ENCODE measurements at regions not wholly inside any gene's neighbourhood (a gene's known extent, or its start where the extent isn't known, plus 50 kb on each side); places are given as distances from the start of the nearest gene placed in this dataset.

DNA sequence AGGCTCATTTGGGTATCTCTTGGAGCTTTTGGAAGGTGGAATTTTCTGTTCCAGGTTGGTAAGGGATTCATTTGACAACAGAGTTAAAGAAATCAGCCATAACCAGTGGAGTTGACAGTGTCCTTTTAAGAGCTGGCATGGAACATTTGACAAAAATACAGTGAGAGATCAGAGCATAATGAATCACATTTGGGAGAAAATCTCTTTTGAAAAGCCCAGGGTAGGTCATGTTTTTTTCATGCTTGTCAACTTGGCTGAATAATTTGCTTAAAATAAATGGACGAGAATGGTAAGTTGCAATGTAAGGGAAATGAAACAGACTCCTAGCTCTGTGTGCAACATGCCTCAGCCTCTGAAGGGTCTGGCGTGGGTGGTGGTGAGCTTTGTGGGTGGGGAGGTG is 235.3 kb upstream of the N4BP1 start:
- Histone ChIP-seq H3K27ac (ENCODE audit: low read depth in 1 of 2, low read length in 2 of 2) (no peak overlapping the region), H3K4me3 (ENCODE audit: low read length in 2 of 2) (no peak overlapping the region), H3K9me3 (ENCODE audit: control insufficient read depth, low read length) (peaks cover 3% of the 10 kb centered on the region), H3K4me1 (ENCODE audit: control insufficient read depth in 1 of 2, insufficient read depth in 2 of 2, low read length in 2 of 2) (no peaks in the 10 kb centered on the region), H3K27me3 (ENCODE audit: control insufficient read depth in 1 of 2, insufficient read depth in 2 of 2, low read length in 1 of 2) (no peaks in the 10 kb centered on the region), H3K36me3 (ENCODE audit: control insufficient read depth in 1 of 2, insufficient read depth in 2 of 2, low read length in 1 of 2) (no peaks in the 10 kb centered on the region)
- no peak for ATAC-seq (ENCODE audit: low FRiP score)
- DNase-seq, result no peak
- intact Hi-C loops (cut with DNase I), result no loop called here
- 34 to 39% methylated on average over 2 of the region's 2 CpGs for WGBS, 2 donors

DNA sequence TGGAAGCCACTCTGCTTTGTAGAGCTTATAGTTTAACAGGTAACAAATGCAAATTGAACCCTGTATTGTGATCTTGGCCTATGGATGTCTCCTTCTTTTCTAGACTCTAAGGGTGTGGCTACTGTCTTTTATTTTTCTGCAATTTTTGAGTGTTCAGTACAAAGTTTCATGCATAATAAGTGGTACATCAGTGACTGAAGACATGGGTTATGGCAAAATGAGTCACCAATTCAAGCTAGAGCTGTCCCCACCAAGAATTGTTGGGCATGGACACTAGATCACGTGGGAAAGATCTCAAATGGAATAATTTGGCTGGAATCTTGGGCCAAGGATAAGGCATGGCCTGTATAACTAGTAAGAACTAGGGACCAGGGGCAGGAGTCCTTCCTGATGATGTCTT is 228.4 kb upstream of the N4BP1 start:
- 44 to 47% methylated on average over 1 of the region's 1 CpG for WGBS, 2 donors

DNA sequence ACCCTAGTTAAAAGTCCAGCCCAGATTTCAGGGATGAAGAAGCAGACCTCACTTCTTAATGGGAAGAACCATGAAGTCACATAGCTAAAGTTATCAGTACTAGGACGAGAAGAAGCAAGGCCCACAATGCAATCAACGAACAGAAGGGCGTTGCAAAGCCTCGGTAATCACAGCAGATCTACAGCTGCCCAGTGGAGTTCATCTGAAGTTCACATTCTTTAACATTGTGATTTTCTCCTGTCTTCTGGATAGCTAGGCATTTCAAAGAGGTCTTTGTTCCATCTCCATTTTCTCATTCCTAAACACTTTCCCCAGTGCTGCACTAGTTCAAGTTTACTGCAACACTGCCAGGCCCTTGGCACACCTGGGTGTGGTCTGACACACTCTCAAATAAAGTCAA is 226.7 kb upstream of the N4BP1 start:
- no peaks in the 10 kb centered on the region for H3K36me3 ChIP-seq (ENCODE audit: control insufficient read depth in 1 of 2, insufficient read depth in 2 of 2, low read length in 1 of 2)
- no peak overlapping the region for H3K4me3 ChIP-seq (ENCODE audit: low read length in 2 of 2)
- intact Hi-C loops (cut with DNase I), result no loop called here
- H3K9me3 ChIP-seq (ENCODE audit: control insufficient read depth, low read length), result peaks cover 1% of the 10 kb centered on the region
- ATAC-seq (ENCODE audit: low FRiP score) (no peak), DNase-seq (no peak)
- H3K27me3 ChIP-seq (ENCODE audit: control insufficient read depth in 1 of 2, insufficient read depth in 2 of 2, low read length in 1 of 2), result no peaks in the 10 kb centered on the region
- H3K27ac ChIP-seq (ENCODE audit: low read depth in 1 of 2, low read length in 2 of 2), result no peak overlapping the region
- WGBS, 2 donors, result 57 to 58% methylated on average over 4 of the region's 4 CpGs
- no peaks in the 10 kb centered on the region for H3K4me1 ChIP-seq (ENCODE audit: control insufficient read depth in 1 of 2, insufficient read depth in 2 of 2, low read length in 2 of 2)

More for the DNA sequence above, 228.4 kb upstream of the N4BP1 start:
- H3K4me1 ChIP-seq (ENCODE audit: control insufficient read depth in 1 of 2, insufficient read depth in 2 of 2, low read length in 2 of 2), result no peaks in the 10 kb centered on the region
- H3K9me3 ChIP-seq (ENCODE audit: control insufficient read depth, low read length), result peaks cover 1% of the 10 kb centered on the region
- intact Hi-C loops (cut with DNase I), result no loop called here
- DNase-seq (no peak), ATAC-seq (ENCODE audit: low FRiP score) (no peak)
- H3K36me3 ChIP-seq (ENCODE audit: control insufficient read depth in 1 of 2, insufficient read depth in 2 of 2, low read length in 1 of 2), result no peaks in the 10 kb centered on the region
- no peaks in the 10 kb centered on the region for H3K27me3 ChIP-seq (ENCODE audit: control insufficient read depth in 1 of 2, insufficient read depth in 2 of 2, low read length in 1 of 2)
- H3K27ac ChIP-seq (ENCODE audit: low read depth in 1 of 2, low read length in 2 of 2), result no peak overlapping the region
- no peak overlapping the region for H3K4me3 ChIP-seq (ENCODE audit: low read length in 2 of 2)

DNA sequence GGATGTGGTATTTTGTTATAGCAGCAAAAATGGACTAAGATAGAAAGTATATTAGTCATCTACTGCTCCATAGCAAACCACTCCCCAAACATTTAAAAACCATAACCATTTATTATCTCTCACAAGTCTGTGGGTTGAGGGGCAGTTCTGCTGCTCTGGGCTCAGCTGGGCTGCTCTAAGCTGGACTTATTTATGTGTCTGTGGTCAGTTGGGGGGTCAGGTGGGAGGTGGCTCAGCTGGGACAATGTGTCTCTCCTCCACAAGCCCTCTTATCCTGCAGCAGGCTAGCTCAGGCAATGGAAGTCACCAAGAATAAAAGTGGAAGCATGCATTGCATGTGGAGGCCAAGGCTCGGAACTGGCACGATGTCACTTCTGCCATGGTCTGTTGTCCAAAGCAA is 226.1 kb upstream of the N4BP1 start:
- Histone ChIP-seq H3K27me3 (ENCODE audit: control insufficient read depth in 1 of 2, insufficient read depth in 2 of 2, low read length in 1 of 2) (no peaks in the 10 kb centered on the region), H3K36me3 (ENCODE audit: control insufficient read depth in 1 of 2, insufficient read depth in 2 of 2, low read length in 1 of 2) (no peaks in the 10 kb centered on the region), H3K4me1 (ENCODE audit: control insufficient read depth in 1 of 2, insufficient read depth in 2 of 2, low read length in 2 of 2) (no peaks in the 10 kb centered on the region), H3K27ac (ENCODE audit: low read depth in 1 of 2, low read length in 2 of 2) (no peak overlapping the region), H3K4me3 (ENCODE audit: low read length in 2 of 2) (no peak overlapping the region), H3K9me3 (ENCODE audit: control insufficient read depth, low read length) (peaks cover 1% of the 10 kb centered on the region)
- ATAC-seq (ENCODE audit: low FRiP score) (no peak), DNase-seq (no peak)
- 88 to 91% methylated on average over 2 of the region's 2 CpGs for WGBS, 2 donors
- intact Hi-C loops (cut with DNase I), result no loop called here

DNA sequence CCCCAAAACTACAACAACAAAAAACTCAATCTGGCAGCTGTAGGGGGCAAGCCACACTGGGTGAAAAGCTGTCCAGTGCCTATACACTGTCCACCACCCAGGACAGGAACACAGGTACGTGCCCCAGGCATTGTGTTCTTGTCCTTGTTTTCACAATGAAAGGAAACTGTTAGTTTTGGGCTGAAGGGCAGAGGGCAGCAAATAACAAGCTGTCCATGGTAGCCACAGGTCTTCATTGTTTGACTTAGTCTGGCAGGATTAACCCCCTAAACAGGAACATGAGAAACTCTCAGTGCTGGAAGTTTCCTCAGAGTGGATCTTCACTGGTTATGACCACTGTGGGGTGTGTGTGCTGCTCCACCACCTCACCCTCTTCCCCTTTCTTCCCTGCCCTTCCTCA is 224.6 kb upstream of the N4BP1 start:
- DNase-seq, result no peak
- Histone ChIP-seq H3K4me1 (ENCODE audit: control insufficient read depth in 1 of 2, insufficient read depth in 2 of 2, low read length in 2 of 2) (no peaks in the 10 kb centered on the region), H3K36me3 (ENCODE audit: control insufficient read depth in 1 of 2, insufficient read depth in 2 of 2, low read length in 1 of 2) (no peaks in the 10 kb centered on the region), H3K9me3 (ENCODE audit: control insufficient read depth, low read length) (peaks cover 1% of the 10 kb centered on the region), H3K4me3 (ENCODE audit: low read length in 2 of 2) (no peak overlapping the region), H3K27ac (ENCODE audit: low read depth in 1 of 2, low read length in 2 of 2) (no peak overlapping the region), H3K27me3 (ENCODE audit: control insufficient read depth in 1 of 2, insufficient read depth in 2 of 2, low read length in 1 of 2) (no peaks in the 10 kb centered on the region)
- intact Hi-C loops (cut with DNase I), result no loop called here
- 8 to 31% methylated on average over 1 of the region's 1 CpG for WGBS, 2 donors
- ATAC-seq (ENCODE audit: low FRiP score), result no peak

DNA sequence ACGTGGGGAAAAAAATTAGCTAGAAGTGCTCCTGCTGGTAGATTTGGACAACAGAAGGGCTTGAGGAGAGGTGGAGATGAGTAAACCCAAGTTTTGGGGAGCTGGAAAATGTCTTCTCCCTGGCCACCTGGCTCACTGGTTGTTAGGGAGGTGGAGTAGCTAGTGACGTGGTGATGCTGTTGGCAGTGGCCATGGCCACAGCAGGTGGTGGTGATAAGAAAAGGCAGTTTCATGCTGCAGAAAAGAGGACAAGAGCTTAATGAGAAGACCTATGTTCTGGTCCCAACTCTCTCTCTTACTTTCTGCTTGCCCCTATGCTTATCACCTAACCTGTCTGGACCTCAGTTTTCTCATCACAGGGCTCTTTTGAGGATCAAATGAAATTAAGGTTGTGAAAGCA is 223.5 kb upstream of the N4BP1 start:
- Histone ChIP-seq H3K36me3 (ENCODE audit: control insufficient read depth in 1 of 2, insufficient read depth in 2 of 2, low read length in 1 of 2) (no peaks in the 10 kb centered on the region), H3K4me3 (ENCODE audit: low read length in 2 of 2) (no peak overlapping the region), H3K27ac (ENCODE audit: low read depth in 1 of 2, low read length in 2 of 2) (no peak overlapping the region), H3K4me1 (ENCODE audit: control insufficient read depth in 1 of 2, insufficient read depth in 2 of 2, low read length in 2 of 2) (no peaks in the 10 kb centered on the region), H3K9me3 (ENCODE audit: control insufficient read depth, low read length) (peaks cover 1% of the 10 kb centered on the region), H3K27me3 (ENCODE audit: control insufficient read depth in 1 of 2, insufficient read depth in 2 of 2, low read length in 1 of 2) (no peaks in the 10 kb centered on the region)
- 39 to 49% methylated on average over 2 of the region's 2 CpGs for WGBS, 2 donors
- intact Hi-C loops (cut with DNase I), result no loop called here
- DNase-seq (no peak), ATAC-seq (ENCODE audit: low FRiP score) (no peak)

DNA sequence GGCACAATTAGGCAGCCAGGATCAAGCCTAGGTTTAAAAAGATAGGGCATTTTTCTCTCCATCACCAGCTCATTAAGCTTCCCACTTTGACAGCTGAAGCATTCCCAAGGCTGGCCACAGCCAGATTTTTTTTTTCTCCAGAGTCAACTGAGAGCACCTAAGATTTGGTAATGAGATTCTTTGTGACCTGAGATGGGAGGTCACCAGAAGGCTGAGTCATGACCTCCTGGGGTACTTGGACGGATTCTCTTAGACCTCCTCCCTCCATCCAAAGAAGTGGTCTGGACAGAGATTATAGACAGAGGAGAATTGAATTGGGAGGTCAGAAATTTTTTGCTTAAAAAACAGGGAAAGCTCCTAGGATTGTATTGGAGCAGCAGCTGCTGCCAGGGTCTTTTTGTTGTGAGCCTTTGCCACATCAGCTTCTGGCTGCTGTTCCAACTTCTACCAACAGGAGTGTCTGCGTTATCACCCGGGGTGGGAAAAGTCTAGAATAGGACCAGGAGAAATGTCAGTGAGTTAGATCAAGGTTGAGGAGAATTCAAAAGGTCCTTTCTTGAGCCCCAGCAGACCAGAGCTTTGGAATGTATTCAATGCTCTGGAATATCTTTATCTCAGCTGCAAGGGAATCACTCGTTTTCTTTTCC is 221.2 kb upstream of the N4BP1 start:
- Histone ChIP-seq H3K4me1 (ENCODE audit: control insufficient read depth in 1 of 2, insufficient read depth in 2 of 2, low read length in 2 of 2) (no peaks in the 10 kb centered on the region), H3K36me3 (ENCODE audit: control insufficient read depth in 1 of 2, insufficient read depth in 2 of 2, low read length in 1 of 2) (no peaks in the 10 kb centered on the region), H3K4me3 (ENCODE audit: low read length in 2 of 2) (no peak overlapping the region), H3K9me3 (ENCODE audit: control insufficient read depth, low read length) (peaks cover 2% of the 10 kb centered on the region), H3K27me3 (ENCODE audit: control insufficient read depth in 1 of 2, insufficient read depth in 2 of 2, low read length in 1 of 2) (no peaks in the 10 kb centered on the region), H3K27ac (ENCODE audit: low read depth in 1 of 2, low read length in 2 of 2) (no peak overlapping the region)
- intact Hi-C loops (cut with DNase I), result no loop called here
- WGBS, 2 donors, result 10 to 14% methylated on average over 4 of the region's 4 CpGs
- no peak for ATAC-seq (ENCODE audit: low FRiP score)
- no peak for DNase-seq

DNA sequence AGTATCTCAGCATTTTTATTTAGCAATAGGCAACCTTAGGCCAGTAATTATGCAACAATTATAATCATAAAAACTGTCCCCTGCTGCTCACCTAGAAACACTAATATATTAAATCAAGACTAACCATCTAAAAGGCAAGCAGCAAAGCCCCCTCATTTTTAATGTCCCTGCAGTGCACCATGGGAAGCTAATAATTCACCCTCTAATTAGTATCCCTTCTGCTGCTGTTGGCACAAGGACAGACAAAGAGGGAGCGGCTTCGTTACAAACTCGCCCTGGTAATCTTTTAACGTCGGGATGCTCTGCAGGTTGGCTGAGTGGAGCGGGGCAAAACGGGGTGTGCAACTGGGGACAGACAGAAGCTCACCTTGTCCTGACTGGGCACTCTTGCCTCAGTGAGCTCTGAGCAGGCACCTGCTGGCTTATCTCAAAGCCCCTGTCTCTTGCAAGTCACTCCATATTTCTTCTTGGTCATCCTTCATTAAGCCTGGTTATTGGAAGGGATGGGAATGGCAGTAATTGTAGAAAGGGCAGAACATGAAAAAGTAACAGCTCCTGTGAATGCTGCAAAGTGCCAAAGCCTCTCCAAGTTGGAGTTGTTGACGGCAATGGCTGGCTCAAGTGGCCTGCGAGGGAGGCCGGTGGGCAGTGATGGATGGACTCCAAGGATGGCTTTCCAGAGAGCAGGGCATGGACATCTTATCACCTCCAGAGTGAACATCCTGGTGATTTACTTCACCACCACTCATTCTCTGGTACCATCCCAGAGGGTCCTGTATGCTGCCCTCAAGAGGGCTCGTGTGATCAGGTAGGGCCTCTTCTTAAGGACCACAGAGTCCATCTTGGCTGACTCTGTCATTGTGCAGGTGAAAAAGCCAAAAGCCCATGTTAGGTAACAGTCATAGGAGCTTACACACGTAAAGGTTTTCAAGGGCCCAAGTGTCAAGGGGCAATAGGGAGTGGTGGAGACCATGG is 219.6 kb upstream of the N4BP1 start:
- H3K36me3 ChIP-seq (ENCODE audit: control insufficient read depth in 1 of 2, insufficient read depth in 2 of 2, low read length in 1 of 2), result no peaks in the 10 kb centered on the region
- H3K27me3 ChIP-seq (ENCODE audit: control insufficient read depth in 1 of 2, insufficient read depth in 2 of 2, low read length in 1 of 2), result no peaks in the 10 kb centered on the region
- 83 to 84% methylated on average over 12 of the region's 12 CpGs for WGBS, 2 donors

DNA sequence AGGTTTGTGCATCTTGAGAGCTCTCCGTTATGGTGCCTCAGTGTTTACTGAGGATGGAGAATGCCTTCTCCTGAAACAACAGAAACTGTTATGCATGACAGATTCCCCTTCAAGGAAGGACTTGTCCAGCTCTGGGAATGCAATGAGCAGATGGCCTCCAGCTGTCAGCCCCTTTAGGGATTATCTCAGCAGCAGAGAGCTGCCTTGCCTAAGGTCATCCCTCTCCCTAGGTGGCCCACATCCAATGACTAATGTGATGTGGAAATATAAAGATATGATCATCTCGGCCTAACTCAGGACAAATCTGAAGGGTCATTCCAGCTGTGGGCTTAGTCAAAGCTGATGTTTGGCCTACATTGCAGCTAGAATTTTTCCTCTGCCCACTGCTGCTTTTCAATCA is 214.3 kb upstream of the N4BP1 start:
- 26 to 35% methylated on average over 2 of the region's 2 CpGs for WGBS, 2 donors
- no peak for DNase-seq
- no peaks in the 10 kb centered on the region for H3K27me3 ChIP-seq (ENCODE audit: control insufficient read depth in 1 of 2, insufficient read depth in 2 of 2, low read length in 1 of 2)
- no peak overlapping the region for H3K27ac ChIP-seq (ENCODE audit: low read depth in 1 of 2, low read length in 2 of 2)
- no peak for ATAC-seq (ENCODE audit: low FRiP score)
- H3K4me1 ChIP-seq (ENCODE audit: control insufficient read depth in 1 of 2, insufficient read depth in 2 of 2, low read length in 2 of 2), result no peaks in the 10 kb centered on the region
- intact Hi-C loops (cut with DNase I), result no loop called here
- H3K36me3 ChIP-seq (ENCODE audit: control insufficient read depth in 1 of 2, insufficient read depth in 2 of 2, low read length in 1 of 2), result no peaks in the 10 kb centered on the region
- peaks cover 2% of the 10 kb centered on the region for H3K9me3 ChIP-seq (ENCODE audit: control insufficient read depth, low read length)
- no peak overlapping the region for H3K4me3 ChIP-seq (ENCODE audit: low read length in 2 of 2)

More for the DNA sequence above, 219.6 kb upstream of the N4BP1 start:
- DNase-seq, result no peak
- ATAC-seq (ENCODE audit: low FRiP score), result no peak
- H3K27ac ChIP-seq (ENCODE audit: low read depth in 1 of 2, low read length in 2 of 2), result no peak overlapping the region
- no peak overlapping the region for H3K4me3 ChIP-seq (ENCODE audit: low read length in 2 of 2)
- no peaks in the 10 kb centered on the region for H3K4me1 ChIP-seq (ENCODE audit: control insufficient read depth in 1 of 2, insufficient read depth in 2 of 2, low read length in 2 of 2)
- intact Hi-C loops (cut with DNase I), result no loop called here
- H3K9me3 ChIP-seq (ENCODE audit: control insufficient read depth, low read length), result peaks cover 2% of the 10 kb centered on the region

All from aorta (tissue), 5 donors.